DOHH2 (cell line): ENCODE measurements at regions not wholly inside any gene's neighbourhood (a gene's known extent, or its start where the extent isn't known, plus 50 kb on each side); places are given as distances from the start of the nearest gene placed in this dataset.

Experiments
- H3F3A ChIP-seq: fragments of 200-600 bp; sonication (generic), shearing (Covaris generic); 2 replicates; pipeline ENCODE4 v1.6.0; 2016; ENCODE audit warnings: antibody characterized with exemption, mild to moderate bottlenecking; ENCODE audit not compliant: control insufficient read depth, insufficient read depth
- H3K27ac ChIP-seq: fragments of 200-600 bp; sonication (generic); 2 replicates; pipeline ENCODE4 v1.5.1; 2014; ENCODE audit warnings: low read depth, mild to moderate bottlenecking, low read length, moderate library complexity
- H3K27me3 ChIP-seq: fragments of 200-600 bp; sonication (generic); 2 replicates; pipeline ENCODE4 v1.6.1; 2014; ENCODE audit warnings: mild to moderate bottlenecking, low read length, mixed read lengths; ENCODE audit not compliant: control insufficient read depth
- H3K36me3 ChIP-seq: fragments of 200-600 bp; sonication (generic); 2 replicates; pipeline ENCODE4 v1.6.1; 2014; ENCODE audit warnings: mild to moderate bottlenecking, low read length, moderate library complexity, mixed read lengths; ENCODE audit not compliant: control insufficient read depth
- H3K4me1 ChIP-seq: fragments of 200-600 bp; sonication (generic); 2 replicates; pipeline ENCODE4 v1.6.1; 2014; ENCODE audit warnings: mild to moderate bottlenecking, low read length, mixed read lengths; ENCODE audit not compliant: control insufficient read depth
- H3K4me2 ChIP-seq: fragments of 200-600 bp; sonication (generic); 2 replicates; pipeline ENCODE4 v1.6.0; 2014; ENCODE audit warnings: mild to moderate bottlenecking, low read length, moderate library complexity
- H3K4me3 ChIP-seq: fragments of 200-600 bp; sonication (generic); 2 replicates; pipeline ENCODE4 v1.5.1; 2014; ENCODE audit warnings: mild to moderate bottlenecking, low read length, mixed read lengths
- H3K79me2 ChIP-seq: fragments of 200-600 bp; sonication (generic); 2 replicates; pipeline ENCODE4 v1.6.1; 2014; ENCODE audit warnings: mild to moderate bottlenecking, low read length, mixed read lengths; ENCODE audit not compliant: control insufficient read depth
- H3K9me2 ChIP-seq: fragments of 200-600 bp; sonication (generic); replicated peaks from 2 replicates; pipeline ENCODE4 v1.6.1; 2014; ENCODE audit warnings: mild to moderate bottlenecking, low read length, mixed read lengths; ENCODE audit not compliant: control insufficient read depth
- H3K9me3 ChIP-seq: fragments of 200-600 bp; sonication (generic); 2 replicates; pipeline ENCODE4 v1.6.1; 2014; ENCODE audit warnings: antibody characterized with exemption, low read length, mixed read lengths; ENCODE audit not compliant: control insufficient read depth, insufficient read depth
- H4K20me1 ChIP-seq: fragments of 200-600 bp; sonication (generic); 2 replicates; pipeline ENCODE4 v1.6.0; 2014; ENCODE audit warnings: low read depth, mild to moderate bottlenecking, antibody characterized with exemption, low read length, moderate library complexity; ENCODE audit not compliant: control insufficient read depth, insufficient read depth
- EZH2phosphoT487 ChIP-seq: fragments of 200-600 bp; sonication (generic); IDR thresholded peaks from 2 replicates; pipeline ENCODE4 v1.6.1; 2017; ENCODE audit warnings: borderline replicate concordance, mild to moderate bottlenecking, antibody characterized with exemption, low read length, moderate library complexity, mixed read lengths
- TF ChIP-seq, protein P1 (sequence below): fragments of 200-600 bp; sonication (generic); IDR thresholded peaks from one replicate; pipeline ENCODE4 v1.5.1; 2014; ENCODE audit warnings: antibody characterized with exemption, mild to moderate bottlenecking, low read depth, low read length; ENCODE audit not compliant: poor library complexity, severe bottlenecking

DNA sequence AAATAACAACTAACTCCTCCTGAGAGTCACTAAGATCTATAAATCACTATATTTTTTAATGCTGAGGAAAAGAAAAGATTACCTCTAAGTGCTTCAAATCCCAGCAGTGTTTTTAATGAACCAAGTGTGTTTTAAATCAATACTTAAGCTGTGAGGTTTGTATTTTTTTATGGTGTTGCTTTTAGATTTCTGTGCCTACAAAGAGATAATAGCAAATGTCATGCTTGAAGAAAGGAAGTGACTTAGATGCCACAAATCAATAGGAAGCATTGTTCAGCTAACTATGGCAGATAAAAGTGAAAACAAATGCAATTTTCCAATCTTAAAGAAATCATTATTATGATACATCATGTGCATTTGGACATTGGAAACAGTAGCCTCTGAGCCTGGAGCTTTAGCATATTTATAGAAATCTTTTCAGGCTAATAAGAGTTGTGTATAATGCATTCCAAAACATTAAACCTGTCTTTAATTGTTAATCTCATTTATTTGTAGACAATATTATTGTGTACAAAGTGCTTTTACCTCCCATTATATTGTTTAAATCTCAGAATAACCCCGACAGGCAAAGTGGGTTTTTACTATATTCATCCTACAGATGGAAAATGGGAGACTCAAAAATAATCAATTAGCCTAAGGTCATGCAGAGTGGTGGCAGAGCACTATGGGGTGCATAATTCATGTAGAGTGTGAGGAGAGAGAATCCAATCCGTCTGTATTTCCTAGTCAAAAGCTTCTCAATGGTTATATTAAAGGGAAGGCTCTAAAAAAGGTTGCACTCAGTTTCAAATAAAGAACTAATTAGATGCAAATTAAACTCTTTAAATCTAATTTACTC lies 486.2 kb downstream of the NAV3 start:
- Histone ChIP-seq H3K4me2 (no peak overlapping the region), H4K20me1 (no peaks in the 10 kb centered on the region), H3K4me1 (no peaks in the 10 kb centered on the region), H3K79me2 (no peaks in the 10 kb centered on the region), H3K27me3 (no peaks in the 10 kb centered on the region), H3F3A (no peaks in the 10 kb centered on the region), H3K36me3 (no peaks in the 10 kb centered on the region), H3K27ac (no peak overlapping the region), H3K9me3 (no peaks in the 10 kb centered on the region), H3K4me3 (no peak overlapping the region), H3K9me2 (no peaks in the 10 kb centered on the region)
- TF ChIP-seq, protein P1, sequence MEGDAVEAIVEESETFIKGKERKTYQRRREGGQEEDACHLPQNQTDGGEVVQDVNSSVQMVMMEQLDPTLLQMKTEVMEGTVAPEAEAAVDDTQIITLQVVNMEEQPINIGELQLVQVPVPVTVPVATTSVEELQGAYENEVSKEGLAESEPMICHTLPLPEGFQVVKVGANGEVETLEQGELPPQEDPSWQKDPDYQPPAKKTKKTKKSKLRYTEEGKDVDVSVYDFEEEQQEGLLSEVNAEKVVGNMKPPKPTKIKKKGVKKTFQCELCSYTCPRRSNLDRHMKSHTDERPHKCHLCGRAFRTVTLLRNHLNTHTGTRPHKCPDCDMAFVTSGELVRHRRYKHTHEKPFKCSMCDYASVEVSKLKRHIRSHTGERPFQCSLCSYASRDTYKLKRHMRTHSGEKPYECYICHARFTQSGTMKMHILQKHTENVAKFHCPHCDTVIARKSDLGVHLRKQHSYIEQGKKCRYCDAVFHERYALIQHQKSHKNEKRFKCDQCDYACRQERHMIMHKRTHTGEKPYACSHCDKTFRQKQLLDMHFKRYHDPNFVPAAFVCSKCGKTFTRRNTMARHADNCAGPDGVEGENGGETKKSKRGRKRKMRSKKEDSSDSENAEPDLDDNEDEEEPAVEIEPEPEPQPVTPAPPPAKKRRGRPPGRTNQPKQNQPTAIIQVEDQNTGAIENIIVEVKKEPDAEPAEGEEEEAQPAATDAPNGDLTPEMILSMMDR = no peak
- no peak for TF ChIP-seq EZH2phosphoT487

- Histone ChIP-seq H3K4me1 (no peaks in the 10 kb centered on the region), H3K4me2 (no peak overlapping the region), H3K79me2 (no peaks in the 10 kb centered on the region), H3K36me3 (no peaks in the 10 kb centered on the region), H3K4me3 (no peak overlapping the region), H3K27me3 (no peaks in the 10 kb centered on the region), H3K9me3 (no peaks in the 10 kb centered on the region), H3K9me2 (no peaks in the 10 kb centered on the region), H3F3A (no peaks in the 10 kb centered on the region), H4K20me1 (no peaks in the 10 kb centered on the region), H3K27ac (no peak overlapping the region)
- TF ChIP-seq, protein P1 = no peak
- TF ChIP-seq EZH2phosphoT487 = no peak
Observed at GRCh38 chr12:78321696-78322095, 491.0 kb downstream of the NAV3 start.

- Histone ChIP-seq H4K20me1 (no peaks in the 10 kb centered on the region), H3K4me2 (no peak overlapping the region), H3K36me3 (no peaks in the 10 kb centered on the region)
Observed at GRCh38 chr12:78323226-78323625, 492.5 kb downstream of the NAV3 start.

More at GRCh38 chr12:78323226-78323625, 492.5 kb downstream of the NAV3 start:
- Histone ChIP-seq H3K4me1 (no peaks in the 10 kb centered on the region), H3K9me2 (no peaks in the 10 kb centered on the region), H3K79me2 (no peaks in the 10 kb centered on the region), H3K27me3 (no peaks in the 10 kb centered on the region), H3K27ac (no peak overlapping the region), H3F3A (no peaks in the 10 kb centered on the region), H3K4me3 (no peak overlapping the region), H3K9me3 (no peaks in the 10 kb centered on the region)
- TF ChIP-seq, protein P1 = no peak
- TF ChIP-seq EZH2phosphoT487 = no peak
